GM18505 (cell line): ENCODE measurements at regions not wholly inside any gene's neighbourhood (a gene's known extent, or its start where the extent isn't known, plus 50 kb on each side); places are given as distances from the start of the nearest gene placed in this dataset.

Source experiments
- ATAC-seq: cut with Tn5 transposase; IDR thresholded peaks from one replicate; pipeline ENCODE4 v1.9.1; 2021; ENCODE audit not compliant: unreplicated experiment
- POLR2A ChIP-seq: IDR thresholded peaks from 4 replicates; pipeline ENCODE4 v1.6.1; 2011; ENCODE audit warnings: borderline replicate concordance; ENCODE audit not compliant: insufficient read depth, insufficient read length; ENCODE audit errors: extremely low read depth

- peak; percentile 91 for ATAC-seq
- TF ChIP-seq POLR2A, result no peak
Observed at GRCh38 chr6:163782436-163783003, 368.0 kb downstream of the QKI start.

- no peak for TF ChIP-seq POLR2A
- no peak for ATAC-seq
Observed at GRCh38 chr6:163780994-163781393, 366.5 kb downstream of the QKI start.

GRCh38 chr6:163779727-163780284 lies 365.3 kb downstream of the QKI start:
- no peak for TF ChIP-seq POLR2A
- no peak for ATAC-seq

- TF ChIP-seq POLR2A, result no peak
- ATAC-seq, result no peak
Observed at GRCh38 chr6:163777716-163778115, 363.2 kb downstream of the QKI start.

GRCh38 chr6:163776906-163777686 lies 362.6 kb downstream of the QKI start:
- ATAC-seq, result no peak
- TF ChIP-seq POLR2A, result no peak

GRCh38 chr6:163776196-163776905 lies 361.8 kb downstream of the QKI start:
- no peak for ATAC-seq

GRCh38 chr6:163775313-163775712 lies 360.8 kb downstream of the QKI start:
- ATAC-seq, result no peak
- no peak for TF ChIP-seq POLR2A

More at GRCh38 chr6:163776196-163776905, 361.8 kb downstream of the QKI start:
- TF ChIP-seq POLR2A, result no peak

- ATAC-seq, result no peak
- no peak for TF ChIP-seq POLR2A
Observed at GRCh38 chr6:163774485-163774884, 360.0 kb downstream of the QKI start.

- no peak for ATAC-seq
- TF ChIP-seq POLR2A, result no peak
Observed at GRCh38 chr6:163773646-163774045, 359.1 kb downstream of the QKI start.

GRCh38 chr6:163772701-163773100 lies 358.2 kb downstream of the QKI start:
- TF ChIP-seq POLR2A, result no peak
- ATAC-seq, result no peak

- no peak for ATAC-seq
Observed at GRCh38 chr6:163771180-163771579, 356.7 kb downstream of the QKI start.

GRCh38 chr6:163768905-163769304 lies 354.4 kb downstream of the QKI start:
- TF ChIP-seq POLR2A, result no peak
- no peak for ATAC-seq

More at GRCh38 chr6:163771180-163771579, 356.7 kb downstream of the QKI start:
- TF ChIP-seq POLR2A, result no peak

- TF ChIP-seq POLR2A, result no peak
- ATAC-seq, result no peak
Observed at GRCh38 chr6:163766936-163767335, 352.4 kb downstream of the QKI start.
